ENCODE measurements at regions not wholly inside any gene's neighbourhood (a gene's known extent, or its start where the extent isn't known, plus 50 kb on each side); places are given as distances from the start of the nearest gene placed in this dataset.

DNA sequence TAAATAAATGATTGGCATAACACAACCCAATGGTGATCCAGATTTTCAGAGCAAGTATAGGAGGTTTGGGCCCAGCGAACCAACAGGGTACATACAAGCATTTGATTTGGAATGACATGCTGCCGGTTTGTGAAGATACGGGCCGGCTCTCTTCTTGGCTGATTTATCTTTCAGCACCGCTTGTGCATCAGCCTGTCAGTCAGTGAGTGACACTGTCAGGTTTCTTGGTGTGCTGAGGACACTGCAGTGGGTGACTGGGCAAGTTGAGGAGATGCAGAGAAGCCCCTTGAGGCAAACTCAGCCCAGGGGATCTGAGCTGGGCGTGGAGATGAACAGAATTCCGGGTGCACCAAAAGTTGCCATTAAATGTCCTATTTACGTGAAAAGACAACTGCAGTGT, 194.5 kb downstream of the SNX10 start:
- intact Hi-C loops (cut with micrococcal nuclease): no loop called here
- ChIA-PET RAD21 (ENCODE audit: low non-redundant PET in 1 of 2, low total read pairs in 2 of 2, uncharacterized antibody in 2 of 2, unreplicated experiment in 2 of 2) (no interaction called here), CTCF (no interaction called here), POLR2A (no interaction called here)
- no peaks in the 10 kb centered on the region for H3K27me3 ChIP-seq (ENCODE audit: insufficient read depth, low read length)
- no TSS peak for BruUV-seq (replicated peaks)
- no peak overlapping the region for H3K4me3 ChIP-seq (replicated peaks in 1 of 2; ENCODE audit: low read depth in 1 of 2, low read length in 2 of 2)
- H3K36me3 ChIP-seq (ENCODE audit: control insufficient read depth in 1 of 2, insufficient read depth in 2 of 2, low read length in 2 of 2): no peaks in the 10 kb centered on the region
- H3K9me2 ChIP-seq (ENCODE audit: insufficient read depth): no peaks in the 10 kb centered on the region
- ATAC-seq (no peak), DNase-seq (ENCODE audit: low read depth, low spot score) (no peak)
- H3K79me2 ChIP-seq (ENCODE audit: insufficient read depth, low read length): no peaks in the 10 kb centered on the region
- no peaks in the 10 kb centered on the region for H4K20me1 ChIP-seq (ENCODE audit: insufficient read depth)
- no peak overlapping the region for H2AFZ ChIP-seq (ENCODE audit: low read depth, low read length, poor library complexity, severe bottlenecking)
- H3K9ac ChIP-seq (ENCODE audit: low read length): no peak overlapping the region
- no peak overlapping the region for H3K27ac ChIP-seq (ENCODE audit: low read depth, low read length)
- TF ChIP-seq, protein P1, sequence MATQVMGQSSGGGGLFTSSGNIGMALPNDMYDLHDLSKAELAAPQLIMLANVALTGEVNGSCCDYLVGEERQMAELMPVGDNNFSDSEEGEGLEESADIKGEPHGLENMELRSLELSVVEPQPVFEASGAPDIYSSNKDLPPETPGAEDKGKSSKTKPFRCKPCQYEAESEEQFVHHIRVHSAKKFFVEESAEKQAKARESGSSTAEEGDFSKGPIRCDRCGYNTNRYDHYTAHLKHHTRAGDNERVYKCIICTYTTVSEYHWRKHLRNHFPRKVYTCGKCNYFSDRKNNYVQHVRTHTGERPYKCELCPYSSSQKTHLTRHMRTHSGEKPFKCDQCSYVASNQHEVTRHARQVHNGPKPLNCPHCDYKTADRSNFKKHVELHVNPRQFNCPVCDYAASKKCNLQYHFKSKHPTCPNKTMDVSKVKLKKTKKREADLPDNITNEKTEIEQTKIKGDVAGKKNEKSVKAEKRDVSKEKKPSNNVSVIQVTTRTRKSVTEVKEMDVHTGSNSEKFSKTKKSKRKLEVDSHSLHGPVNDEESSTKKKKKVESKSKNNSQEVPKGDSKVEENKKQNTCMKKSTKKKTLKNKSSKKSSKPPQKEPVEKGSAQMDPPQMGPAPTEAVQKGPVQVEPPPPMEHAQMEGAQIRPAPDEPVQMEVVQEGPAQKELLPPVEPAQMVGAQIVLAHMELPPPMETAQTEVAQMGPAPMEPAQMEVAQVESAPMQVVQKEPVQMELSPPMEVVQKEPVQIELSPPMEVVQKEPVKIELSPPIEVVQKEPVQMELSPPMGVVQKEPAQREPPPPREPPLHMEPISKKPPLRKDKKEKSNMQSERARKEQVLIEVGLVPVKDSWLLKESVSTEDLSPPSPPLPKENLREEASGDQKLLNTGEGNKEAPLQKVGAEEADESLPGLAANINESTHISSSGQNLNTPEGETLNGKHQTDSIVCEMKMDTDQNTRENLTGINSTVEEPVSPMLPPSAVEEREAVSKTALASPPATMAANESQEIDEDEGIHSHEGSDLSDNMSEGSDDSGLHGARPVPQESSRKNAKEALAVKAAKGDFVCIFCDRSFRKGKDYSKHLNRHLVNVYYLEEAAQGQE (IDR thresholded peaks at IDR 0.05; ENCODE audit: low read depth): no peak
- TF ChIP-seq EZH2 (IDR thresholded peaks at IDR 0.05) (no peak), CEBPB (IDR thresholded peaks at IDR 0.05; ENCODE audit: low read depth) (no peak), SP1 (IDR thresholded peaks at IDR 0.05; ENCODE audit: low read depth) (no peak), POLR2A (IDR thresholded peaks at IDR 0.05; ENCODE audit: borderline replicate concordance, extremely low read depth, insufficient read depth, insufficient read length) (no peak), JUND (IDR thresholded peaks at IDR 0.05) (no peak), RAD21 (IDR thresholded peaks at IDR 0.05; ENCODE audit: low read depth) (no peak), EGR1 (IDR thresholded peaks at IDR 0.05; ENCODE audit: low read depth) (no peak), YY1 (IDR thresholded peaks at IDR 0.05; ENCODE audit: extremely low read depth, insufficient replicate concordance, low read depth, low read length) (no peak), ZFX (IDR thresholded peaks at IDR 0.05) (no peak), EZH2phosphoT487 (IDR thresholded peaks at IDR 0.05; ENCODE audit: borderline replicate concordance) (no peak), POLR2AphosphoS5 (IDR thresholded peaks at IDR 0.05; ENCODE audit: low read depth, low read length) (no peak), CBX3 (IDR thresholded peaks at IDR 0.05; ENCODE audit: low read depth) (no peak), ELF1 (IDR thresholded peaks at IDR 0.05; ENCODE audit: borderline replicate concordance, low read depth) (no peak), TCF7L2 (IDR thresholded peaks at IDR 0.05; ENCODE audit: borderline replicate concordance, extremely low read depth, insufficient read depth, insufficient read length) (no peak), ZNF274 (IDR thresholded peaks at IDR 0.05; ENCODE audit: low read depth, low read length) (no peak)
- TF ChIP-seq, protein P2, sequence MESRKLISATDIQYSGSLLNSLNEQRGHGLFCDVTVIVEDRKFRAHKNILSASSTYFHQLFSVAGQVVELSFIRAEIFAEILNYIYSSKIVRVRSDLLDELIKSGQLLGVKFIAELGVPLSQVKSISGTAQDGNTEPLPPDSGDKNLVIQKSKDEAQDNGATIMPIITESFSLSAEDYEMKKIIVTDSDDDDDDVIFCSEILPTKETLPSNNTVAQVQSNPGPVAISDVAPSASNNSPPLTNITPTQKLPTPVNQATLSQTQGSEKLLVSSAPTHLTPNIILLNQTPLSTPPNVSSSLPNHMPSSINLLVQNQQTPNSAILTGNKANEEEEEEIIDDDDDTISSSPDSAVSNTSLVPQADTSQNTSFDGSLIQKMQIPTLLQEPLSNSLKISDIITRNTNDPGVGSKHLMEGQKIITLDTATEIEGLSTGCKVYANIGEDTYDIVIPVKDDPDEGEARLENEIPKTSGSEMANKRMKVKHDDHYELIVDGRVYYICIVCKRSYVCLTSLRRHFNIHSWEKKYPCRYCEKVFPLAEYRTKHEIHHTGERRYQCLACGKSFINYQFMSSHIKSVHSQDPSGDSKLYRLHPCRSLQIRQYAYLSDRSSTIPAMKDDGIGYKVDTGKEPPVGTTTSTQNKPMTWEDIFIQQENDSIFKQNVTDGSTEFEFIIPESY (IDR thresholded peaks at IDR 0.05; ENCODE audit: extremely low read depth, insufficient replicate concordance, low read length): no peak
- TF ChIP-seq, protein P3, sequence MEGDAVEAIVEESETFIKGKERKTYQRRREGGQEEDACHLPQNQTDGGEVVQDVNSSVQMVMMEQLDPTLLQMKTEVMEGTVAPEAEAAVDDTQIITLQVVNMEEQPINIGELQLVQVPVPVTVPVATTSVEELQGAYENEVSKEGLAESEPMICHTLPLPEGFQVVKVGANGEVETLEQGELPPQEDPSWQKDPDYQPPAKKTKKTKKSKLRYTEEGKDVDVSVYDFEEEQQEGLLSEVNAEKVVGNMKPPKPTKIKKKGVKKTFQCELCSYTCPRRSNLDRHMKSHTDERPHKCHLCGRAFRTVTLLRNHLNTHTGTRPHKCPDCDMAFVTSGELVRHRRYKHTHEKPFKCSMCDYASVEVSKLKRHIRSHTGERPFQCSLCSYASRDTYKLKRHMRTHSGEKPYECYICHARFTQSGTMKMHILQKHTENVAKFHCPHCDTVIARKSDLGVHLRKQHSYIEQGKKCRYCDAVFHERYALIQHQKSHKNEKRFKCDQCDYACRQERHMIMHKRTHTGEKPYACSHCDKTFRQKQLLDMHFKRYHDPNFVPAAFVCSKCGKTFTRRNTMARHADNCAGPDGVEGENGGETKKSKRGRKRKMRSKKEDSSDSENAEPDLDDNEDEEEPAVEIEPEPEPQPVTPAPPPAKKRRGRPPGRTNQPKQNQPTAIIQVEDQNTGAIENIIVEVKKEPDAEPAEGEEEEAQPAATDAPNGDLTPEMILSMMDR (IDR thresholded peaks at IDR 0.05 in 2 of 3, conservative IDR thresholded peaks at IDR 0.05 in 1 of 3; ENCODE audit: borderline replicate concordance in 1 of 3, insufficient read depth in 1 of 3, low read depth in 2 of 3, low read length in 2 of 3): no peak
- TF ChIP-seq, protein P4, sequence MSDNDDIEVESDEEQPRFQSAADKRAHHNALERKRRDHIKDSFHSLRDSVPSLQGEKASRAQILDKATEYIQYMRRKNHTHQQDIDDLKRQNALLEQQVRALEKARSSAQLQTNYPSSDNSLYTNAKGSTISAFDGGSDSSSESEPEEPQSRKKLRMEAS (IDR thresholded peaks at IDR 0.05): no peak
- H3K4me2 ChIP-seq (ENCODE audit: low read length): no peak overlapping the region
- H3K9me3 ChIP-seq (ENCODE audit: control insufficient read depth in 1 of 2, insufficient read depth in 1 of 2, low read depth in 1 of 2, low read length in 2 of 2): no peaks in the 10 kb centered on the region
- H3K4me1 ChIP-seq (ENCODE audit: control insufficient read depth in 1 of 2, insufficient read depth in 2 of 2, low read length in 2 of 2): no peaks in the 10 kb centered on the region; a peak in 1 of 4 replicates
